SK-N-SH (cell line): ENCODE measurements at regions not wholly inside any gene's neighbourhood (a gene's known extent, or its start where the extent isn't known, plus 50 kb on each side); places are given as distances from the start of the nearest gene placed in this dataset.

Source experiments
- CTCF ChIA-PET: fragments of 300-600, 350-600 bp; formaldehyde crosslinking; extraction: SDS; loops from one replicate; lab custom pipeline; 2021; lab: Yijun Ruan, JAX
- POLR2A ChIA-PET: fragments of 350-600 bp; sonication (Branson Sonifier 250); formaldehyde crosslinking; extraction: SDS; loops from one replicate; lab custom pipeline; 2020; ENCODE audit warnings: antibody characterized with exemption, inconsistent platforms; lab: Yijun Ruan, JAX
- DNase-seq: peaks from one replicate; pipeline ENCODE4 v3.0.0; 2012
- H2AFZ ChIP-seq: fragments of 200-600 bp; sonication (generic); 2 replicates; pipeline ENCODE4 v1.8.1; 2016; ENCODE audit warnings: antibody characterized with exemption, mild to moderate bottlenecking, low read depth
- H3F3A ChIP-seq: fragments of 200-600 bp; sonication (generic); replicated peaks from 2 replicates; pipeline ENCODE3; 2016; ENCODE audit warnings: antibody characterized with exemption, mild to moderate bottlenecking; ENCODE audit not compliant: insufficient read depth
- H3K27ac ChIP-seq, 2 experiments: fragments of 200-500 bp in 1 of 2; fragments of 200-600 bp in 1 of 2; sonication (Bioruptor generic) in 1 of 2; sonication (generic), shearing (Covaris generic) in 1 of 2; 2 replicates each; pipeline versions ENCODE4 v1.5.1 to v1.6.1; 2014 to 2016; ENCODE audit warnings: low read depth in 2 of 2, inconsistent platforms in 1 of 2, low read length in 1 of 2, mild to moderate bottlenecking in 1 of 2, mixed read lengths in 1 of 2
- H3K27me3 ChIP-seq: fragments of 200-600 bp; sonication (generic), shearing (Covaris generic); 2 replicates; pipeline ENCODE4 v1.6.1; 2016; ENCODE audit warnings: mixed run types; ENCODE audit not compliant: insufficient read depth
- H3K36me3 ChIP-seq, 2 experiments: fragments of 200-500 bp in 1 of 2; fragments of 200-600 bp in 1 of 2; sonication (Bioruptor generic) in 1 of 2; sonication (generic) in 1 of 2; replicated peaks in 1 of 2; 2 replicates each; pipeline versions ENCODE3 to v1.5.1; 2014 to 2016; ENCODE audit warnings: low read length in 1 of 2, mild to moderate bottlenecking in 1 of 2; ENCODE audit not compliant: insufficient read depth in 2 of 2, control insufficient read depth in 1 of 2
- H3K4me1 ChIP-seq, 2 experiments: fragments of 200-500 bp in 1 of 2; fragments of 200-600 bp in 1 of 2; sonication (Bioruptor generic) in 1 of 2; sonication (generic), shearing (Covaris generic) in 1 of 2; 2 replicates each; pipeline versions ENCODE4 v1.5.1 to v1.6.1; 2014 to 2016; ENCODE audit warnings: low read depth in 1 of 2, low read length in 1 of 2, mixed run types in 1 of 2; ENCODE audit not compliant: insufficient read depth in 2 of 2, control insufficient read depth in 1 of 2
- H3K4me2 ChIP-seq: fragments of 200-600 bp; sonication (generic), shearing (Covaris generic); 2 replicates; pipeline ENCODE4 v1.6.1; 2017; ENCODE audit warnings: mixed run types
- H3K4me3 ChIP-seq, 2 experiments: fragments of 200-500 bp in 1 of 2; fragments of 200-600 bp in 1 of 2; sonication (Bioruptor generic) in 1 of 2; sonication (generic), shearing (Covaris generic) in 1 of 2; 2 replicates each; pipeline versions ENCODE4 v1.5.1 to v1.8.1; 2014 to 2016; ENCODE audit warnings: low read depth in 2 of 2, inconsistent platforms in 1 of 2, low read length in 1 of 2, mild to moderate bottlenecking in 1 of 2, mixed read lengths in 1 of 2, moderate library complexity in 1 of 2
- H3K79me2 ChIP-seq: fragments of 200-600 bp; sonication (generic); 2 replicates; pipeline ENCODE4 v1.8.1; 2017; ENCODE audit warnings: mild to moderate bottlenecking; ENCODE audit not compliant: insufficient read depth
- H3K9ac ChIP-seq: fragments of 200-600 bp; sonication (generic); 2 replicates; pipeline ENCODE4 v1.6.1; 2017; ENCODE audit warnings: mixed run types
- H3K9me2 ChIP-seq: fragments of 200-600 bp; sonication (generic); 2 replicates; pipeline ENCODE4 v1.6.1; 2017; ENCODE audit warnings: mixed run types
- H3K9me3 ChIP-seq: fragments of 200-600 bp; sonication (generic); 2 replicates; pipeline ENCODE4 v1.6.1; 2017; ENCODE audit warnings: mixed run types, mild to moderate bottlenecking, moderate library complexity
- H4K20me1 ChIP-seq: fragments of 200-600 bp; sonication (generic); 2 replicates; pipeline ENCODE4 v1.6.1; 2017; ENCODE audit warnings: mild to moderate bottlenecking, mixed run types; ENCODE audit not compliant: insufficient read depth
- EP300 ChIP-seq, 2 experiments: IDR thresholded peaks; 2 replicates each; pipeline versions ENCODE4 v1.4.0 to v1.6.1; 2012; ENCODE audit warnings: borderline replicate concordance in 1 of 2, low read depth in 1 of 2, low read length in 1 of 2
- EZH2phosphoT487 ChIP-seq: fragments of 200-600 bp; sonication (generic); IDR thresholded peaks from 2 replicates; pipeline ENCODE4 v1.6.1; 2017; ENCODE audit warnings: low read depth, mixed run types, mild to moderate bottlenecking, antibody characterized with exemption, moderate library complexity, borderline replicate concordance
- FOSL2 ChIP-seq: IDR thresholded peaks from 2 replicates; pipeline ENCODE4 v1.4.0; 2012; ENCODE audit warnings: low read depth, mild to moderate bottlenecking, moderate library complexity, borderline replicate concordance
- FOXM1 ChIP-seq: IDR thresholded peaks from 2 replicates; pipeline ENCODE4 v1.4.0; 2012; ENCODE audit warnings: low read depth, mild to moderate bottlenecking
- GABPA ChIP-seq: IDR thresholded peaks from 2 replicates; pipeline ENCODE4 v1.4.0; 2012; ENCODE audit warnings: low read depth, mild to moderate bottlenecking
- GATA2 ChIP-seq: sonication (generic); formaldehyde crosslinking; IDR thresholded peaks from 2 replicates; pipeline ENCODE4 v1.5.0; 2020; ENCODE audit warnings: mild to moderate bottlenecking, missing genetic modification reagents
- MXI1 ChIP-seq: IDR thresholded peaks from 2 replicates; pipeline ENCODE4 v1.6.1; 2012; ENCODE audit warnings: mild to moderate bottlenecking, low read depth, low read length, improper control_type of control experiment
- NFIC ChIP-seq: IDR thresholded peaks from 2 replicates; pipeline ENCODE4 v1.4.0; 2012; ENCODE audit warnings: borderline replicate concordance
- NRF1 ChIP-seq: IDR thresholded peaks from 2 replicates; pipeline ENCODE4 v1.6.1; 2012; ENCODE audit warnings: low read depth, mild to moderate bottlenecking, low read length
- RFX5 ChIP-seq: IDR thresholded peaks from 2 replicates; pipeline ENCODE4 v1.6.1; 2012; ENCODE audit warnings: mild to moderate bottlenecking, improper control_type of control experiment, low read length
- SIN3A ChIP-seq: IDR thresholded peaks from 2 replicates; pipeline ENCODE4 v1.6.1; 2012; ENCODE audit warnings: low read depth, mild to moderate bottlenecking, low read length, moderate library complexity, borderline replicate concordance
- SMC3 ChIP-seq: IDR thresholded peaks from 2 replicates; pipeline ENCODE4 v1.6.1; 2012; ENCODE audit warnings: low read depth, low read length, improper control_type of control experiment
- TCF12 ChIP-seq: IDR thresholded peaks from 2 replicates; pipeline ENCODE4 v1.4.0; 2012
- YY1 ChIP-seq: IDR thresholded peaks from 2 replicates; pipeline ENCODE4 v1.4.0; 2012; ENCODE audit warnings: low read depth, mild to moderate bottlenecking
- TF ChIP-seq, protein P1 (sequence below): fragments of 200-600 bp; sonication (generic); IDR thresholded peaks from 2 replicates; pipeline ENCODE4 v1.6.1; 2017; ENCODE audit warnings: antibody characterized with exemption, mild to moderate bottlenecking, moderate library complexity
- TF ChIP-seq, protein P2 (sequence below): IDR thresholded peaks from 2 replicates; pipeline ENCODE4 v1.6.1; 2012; ENCODE audit warnings: mild to moderate bottlenecking, low read depth, low read length, moderate library complexity
- TF ChIP-seq, protein P3 (sequence below): IDR thresholded peaks from 2 replicates; pipeline ENCODE4; 2012

DNA sequence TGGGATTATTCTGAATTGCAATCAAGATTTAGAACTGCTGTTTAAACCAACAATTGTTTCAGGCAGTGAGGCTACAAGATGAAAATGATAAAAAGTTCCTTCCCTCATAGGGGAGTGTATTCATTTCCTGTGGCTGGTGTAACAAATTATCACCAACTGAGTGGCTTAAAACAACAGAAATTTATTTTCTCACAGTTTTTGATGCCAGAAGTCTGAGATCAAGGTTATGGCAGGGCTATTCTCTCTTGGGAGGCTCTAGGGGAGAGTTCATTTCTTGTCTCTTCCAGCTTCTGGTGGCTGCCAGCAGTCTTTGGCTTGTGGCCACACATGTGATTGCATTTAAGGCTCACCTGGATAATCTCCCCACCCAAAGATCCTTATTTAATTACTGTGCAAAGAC lies 290.5 kb upstream of the ZSWIM2 start:
- H3K27me3 ChIP-seq: no peaks in the 10 kb centered on the region
- no peaks in the 10 kb centered on the region for H3K79me2 ChIP-seq
- H3K9me2 ChIP-seq: no peaks in the 10 kb centered on the region
- ChIA-PET CTCF (no interaction called here), POLR2A (no interaction called here)
- H3K9me3 ChIP-seq: 0 out of 2 replicates have a peak, but pooled peaks cover 3% of the 10 kb centered on the region
- no peaks in the 10 kb centered on the region for H3F3A ChIP-seq
- no peak overlapping the region for H3K4me2 ChIP-seq
- H3K9ac ChIP-seq: no peak overlapping the region
- no peaks in the 10 kb centered on the region for H3K4me1 ChIP-seq
- DNase-seq: no peak
- H3K36me3 ChIP-seq: no peaks in the 10 kb centered on the region
- H3K27ac ChIP-seq: no peak overlapping the region
- no peaks in the 10 kb centered on the region for H4K20me1 ChIP-seq
- no peak overlapping the region for H3K4me3 ChIP-seq
- no peak for TF ChIP-seq TCF12
- TF ChIP-seq FOXM1: no peak
- TF ChIP-seq, protein P1, sequence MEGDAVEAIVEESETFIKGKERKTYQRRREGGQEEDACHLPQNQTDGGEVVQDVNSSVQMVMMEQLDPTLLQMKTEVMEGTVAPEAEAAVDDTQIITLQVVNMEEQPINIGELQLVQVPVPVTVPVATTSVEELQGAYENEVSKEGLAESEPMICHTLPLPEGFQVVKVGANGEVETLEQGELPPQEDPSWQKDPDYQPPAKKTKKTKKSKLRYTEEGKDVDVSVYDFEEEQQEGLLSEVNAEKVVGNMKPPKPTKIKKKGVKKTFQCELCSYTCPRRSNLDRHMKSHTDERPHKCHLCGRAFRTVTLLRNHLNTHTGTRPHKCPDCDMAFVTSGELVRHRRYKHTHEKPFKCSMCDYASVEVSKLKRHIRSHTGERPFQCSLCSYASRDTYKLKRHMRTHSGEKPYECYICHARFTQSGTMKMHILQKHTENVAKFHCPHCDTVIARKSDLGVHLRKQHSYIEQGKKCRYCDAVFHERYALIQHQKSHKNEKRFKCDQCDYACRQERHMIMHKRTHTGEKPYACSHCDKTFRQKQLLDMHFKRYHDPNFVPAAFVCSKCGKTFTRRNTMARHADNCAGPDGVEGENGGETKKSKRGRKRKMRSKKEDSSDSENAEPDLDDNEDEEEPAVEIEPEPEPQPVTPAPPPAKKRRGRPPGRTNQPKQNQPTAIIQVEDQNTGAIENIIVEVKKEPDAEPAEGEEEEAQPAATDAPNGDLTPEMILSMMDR: no peak
- TF ChIP-seq, protein P2, sequence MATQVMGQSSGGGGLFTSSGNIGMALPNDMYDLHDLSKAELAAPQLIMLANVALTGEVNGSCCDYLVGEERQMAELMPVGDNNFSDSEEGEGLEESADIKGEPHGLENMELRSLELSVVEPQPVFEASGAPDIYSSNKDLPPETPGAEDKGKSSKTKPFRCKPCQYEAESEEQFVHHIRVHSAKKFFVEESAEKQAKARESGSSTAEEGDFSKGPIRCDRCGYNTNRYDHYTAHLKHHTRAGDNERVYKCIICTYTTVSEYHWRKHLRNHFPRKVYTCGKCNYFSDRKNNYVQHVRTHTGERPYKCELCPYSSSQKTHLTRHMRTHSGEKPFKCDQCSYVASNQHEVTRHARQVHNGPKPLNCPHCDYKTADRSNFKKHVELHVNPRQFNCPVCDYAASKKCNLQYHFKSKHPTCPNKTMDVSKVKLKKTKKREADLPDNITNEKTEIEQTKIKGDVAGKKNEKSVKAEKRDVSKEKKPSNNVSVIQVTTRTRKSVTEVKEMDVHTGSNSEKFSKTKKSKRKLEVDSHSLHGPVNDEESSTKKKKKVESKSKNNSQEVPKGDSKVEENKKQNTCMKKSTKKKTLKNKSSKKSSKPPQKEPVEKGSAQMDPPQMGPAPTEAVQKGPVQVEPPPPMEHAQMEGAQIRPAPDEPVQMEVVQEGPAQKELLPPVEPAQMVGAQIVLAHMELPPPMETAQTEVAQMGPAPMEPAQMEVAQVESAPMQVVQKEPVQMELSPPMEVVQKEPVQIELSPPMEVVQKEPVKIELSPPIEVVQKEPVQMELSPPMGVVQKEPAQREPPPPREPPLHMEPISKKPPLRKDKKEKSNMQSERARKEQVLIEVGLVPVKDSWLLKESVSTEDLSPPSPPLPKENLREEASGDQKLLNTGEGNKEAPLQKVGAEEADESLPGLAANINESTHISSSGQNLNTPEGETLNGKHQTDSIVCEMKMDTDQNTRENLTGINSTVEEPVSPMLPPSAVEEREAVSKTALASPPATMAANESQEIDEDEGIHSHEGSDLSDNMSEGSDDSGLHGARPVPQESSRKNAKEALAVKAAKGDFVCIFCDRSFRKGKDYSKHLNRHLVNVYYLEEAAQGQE: no peak
- no peak for TF ChIP-seq NRF1
- no peak for TF ChIP-seq MXI1
- TF ChIP-seq EP300 (IDR thresholded peaks at IDR 0.05; ENCODE audit: borderline replicate concordance in 1 of 2, low read depth in 1 of 2, low read length in 1 of 2): no peak
- TF ChIP-seq, protein P3, sequence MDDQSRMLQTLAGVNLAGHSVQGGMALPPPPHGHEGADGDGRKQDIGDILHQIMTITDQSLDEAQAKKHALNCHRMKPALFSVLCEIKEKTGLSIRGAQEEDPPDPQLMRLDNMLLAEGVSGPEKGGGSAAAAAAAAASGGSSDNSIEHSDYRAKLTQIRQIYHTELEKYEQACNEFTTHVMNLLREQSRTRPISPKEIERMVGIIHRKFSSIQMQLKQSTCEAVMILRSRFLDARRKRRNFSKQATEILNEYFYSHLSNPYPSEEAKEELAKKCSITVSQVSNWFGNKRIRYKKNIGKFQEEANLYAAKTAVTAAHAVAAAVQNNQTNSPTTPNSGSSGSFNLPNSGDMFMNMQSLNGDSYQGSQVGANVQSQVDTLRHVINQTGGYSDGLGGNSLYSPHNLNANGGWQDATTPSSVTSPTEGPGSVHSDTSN: no peak
- TF ChIP-seq NFIC: no peak
- TF ChIP-seq GABPA: no peak
- TF ChIP-seq YY1: no peak
- TF ChIP-seq RFX5: no peak
- no peak for TF ChIP-seq SMC3
- TF ChIP-seq GATA2 (CRISPR knock-in tag): no peak
- no peak for TF ChIP-seq SIN3A
- no peak for TF ChIP-seq EZH2phosphoT487
- no peak for TF ChIP-seq FOSL2
- H2AFZ ChIP-seq: no peak overlapping the region
